Transverse colon (tissue), 4 donors: ENCODE measurements at regions not wholly inside any gene's neighbourhood (a gene's known extent, or its start where the extent isn't known, plus 50 kb on each side); places are given as distances from the start of the nearest gene placed in this dataset.

ENCODE experiments used
- EP300 ChIP-seq: sonication (generic); formaldehyde crosslinking; IDR thresholded peaks from one replicate; pipeline ENCODE4 v1.6.1; 2017; ENCODE audit warnings: antibody characterized with exemption, low read depth
- POLR2A ChIP-seq: fragments of 450-650 bp; IDR thresholded peaks from one replicate; pipeline ENCODE4 v1.6.1; 2016; ENCODE audit warnings: antibody characterized with exemption, mild to moderate bottlenecking, moderate library complexity
- POLR2AphosphoS5 ChIP-seq, 3 donors: sonication (generic); formaldehyde crosslinking; IDR thresholded peaks; one replicate each; pipeline ENCODE4 v1.6.1; 2016; ENCODE audit warnings: antibody characterized with exemption in 3 of 3
- TF ChIP-seq, protein P1 (sequence below), 5 experiments: fragments of 200-600 bp in 3 of 5; fragments of 450-650 bp in 2 of 5; sonication (generic) in 3 of 5; IDR thresholded peaks; 1 replicate in 2 of 5; 2 replicates in 3 of 5; pipeline ENCODE4 v1.5.1; 2016 to 2017; ENCODE audit warnings: antibody characterized with exemption in 5 of 5, inconsistent platforms in 3 of 5, mild to moderate bottlenecking in 2 of 5, moderate library complexity in 1 of 5

- TF ChIP-seq, protein P1, sequence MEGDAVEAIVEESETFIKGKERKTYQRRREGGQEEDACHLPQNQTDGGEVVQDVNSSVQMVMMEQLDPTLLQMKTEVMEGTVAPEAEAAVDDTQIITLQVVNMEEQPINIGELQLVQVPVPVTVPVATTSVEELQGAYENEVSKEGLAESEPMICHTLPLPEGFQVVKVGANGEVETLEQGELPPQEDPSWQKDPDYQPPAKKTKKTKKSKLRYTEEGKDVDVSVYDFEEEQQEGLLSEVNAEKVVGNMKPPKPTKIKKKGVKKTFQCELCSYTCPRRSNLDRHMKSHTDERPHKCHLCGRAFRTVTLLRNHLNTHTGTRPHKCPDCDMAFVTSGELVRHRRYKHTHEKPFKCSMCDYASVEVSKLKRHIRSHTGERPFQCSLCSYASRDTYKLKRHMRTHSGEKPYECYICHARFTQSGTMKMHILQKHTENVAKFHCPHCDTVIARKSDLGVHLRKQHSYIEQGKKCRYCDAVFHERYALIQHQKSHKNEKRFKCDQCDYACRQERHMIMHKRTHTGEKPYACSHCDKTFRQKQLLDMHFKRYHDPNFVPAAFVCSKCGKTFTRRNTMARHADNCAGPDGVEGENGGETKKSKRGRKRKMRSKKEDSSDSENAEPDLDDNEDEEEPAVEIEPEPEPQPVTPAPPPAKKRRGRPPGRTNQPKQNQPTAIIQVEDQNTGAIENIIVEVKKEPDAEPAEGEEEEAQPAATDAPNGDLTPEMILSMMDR (IDR thresholded peaks at IDR 0.05) = no peak
- TF ChIP-seq POLR2AphosphoS5 (IDR thresholded peaks at IDR 0.05) (no peak), EP300 (no peak), POLR2A (no peak)
Observed at GRCh38 chr13:33958964-33959363, 141.0 kb downstream of the RFC3 start.
